Mucosa of rectum (tissue), 2 donors: ENCODE measurements at regions not wholly inside any gene's neighbourhood (a gene's known extent, or its start where the extent isn't known, plus 50 kb on each side); places are given as distances from the start of the nearest gene placed in this dataset.

Source experiments
- H3K27ac ChIP-seq, 2 donors: one replicate each; pipeline ENCODE4 v1.7.0; 2013; ENCODE audit warnings: inconsistent platforms in 2 of 2, low read depth in 2 of 2, low read length in 2 of 2
- H3K27me3 ChIP-seq, 2 donors: one replicate each; pipeline ENCODE4 v1.7.0; 2013; ENCODE audit warnings: low read length in 2 of 2; ENCODE audit not compliant: control insufficient read depth in 2 of 2, insufficient read depth in 2 of 2
- H3K36me3 ChIP-seq, 2 donors: one replicate each; pipeline ENCODE4 v1.7.0; 2013; ENCODE audit warnings: low read length in 2 of 2; ENCODE audit not compliant: control insufficient read depth in 2 of 2, insufficient read depth in 2 of 2
- H3K4me1 ChIP-seq, 2 donors: one replicate each; pipeline ENCODE4 v1.7.0; 2013; ENCODE audit warnings: low read length in 2 of 2, mild to moderate bottlenecking in 1 of 2; ENCODE audit not compliant: control insufficient read depth in 2 of 2, insufficient read depth in 2 of 2
- H3K4me3 ChIP-seq, 2 donors: one replicate each; pipeline ENCODE4 v1.7.0; 2013; ENCODE audit warnings: low read length in 2 of 2
- H3K9ac ChIP-seq, 2 donors: one replicate each; pipeline ENCODE4 v1.7.0; 2013; ENCODE audit warnings: low read length in 2 of 2, low read depth in 1 of 2, mild to moderate bottlenecking in 1 of 2
- H3K9me3 ChIP-seq, 2 donors: one replicate each; pipeline ENCODE4 v1.7.0; 2013; ENCODE audit warnings: low read length in 2 of 2; ENCODE audit not compliant: control insufficient read depth in 2 of 2
- donor health status: healthy.
- donor health status: Normal muscosa, but diverticular disease.

GRCh38 chr5:128775558-128775957 is 189.7 kb upstream of the SLC27A6 start:
- no peak overlapping the region for H3K9ac ChIP-seq
- H3K27ac ChIP-seq, result no peak overlapping the region
- H3K4me1 ChIP-seq, result no peaks in the 10 kb centered on the region
- no peaks in the 10 kb centered on the region for H3K27me3 ChIP-seq
- no peaks in the 10 kb centered on the region for H3K36me3 ChIP-seq
- H3K4me3 ChIP-seq, result no peak overlapping the region
- H3K9me3 ChIP-seq, result no peaks in the 10 kb centered on the region

GRCh38 chr5:128777052-128777451 is 188.2 kb upstream of the SLC27A6 start:
- Histone ChIP-seq H3K4me1 (no peaks in the 10 kb centered on the region), H3K9ac (no peak overlapping the region), H3K27ac (no peak overlapping the region), H3K27me3 (no peaks in the 10 kb centered on the region), H3K4me3 (no peak overlapping the region), H3K9me3 (no peaks in the 10 kb centered on the region), H3K36me3 (no peaks in the 10 kb centered on the region)

GRCh38 chr5:128778474-128778873 is 186.8 kb upstream of the SLC27A6 start:
- Histone ChIP-seq H3K4me1 (no peaks in the 10 kb centered on the region), H3K36me3 (no peaks in the 10 kb centered on the region), H3K27me3 (no peaks in the 10 kb centered on the region), H3K4me3 (no peak overlapping the region), H3K9me3 (no peaks in the 10 kb centered on the region), H3K9ac (no peak overlapping the region), H3K27ac (no peak overlapping the region)

GRCh38 chr5:128782446-128782845 is 182.8 kb upstream of the SLC27A6 start:
- Histone ChIP-seq H3K27me3 (no peaks in the 10 kb centered on the region), H3K36me3 (no peaks in the 10 kb centered on the region), H3K9ac (no peak overlapping the region), H3K4me3 (no peak overlapping the region), H3K27ac (no peak overlapping the region), H3K4me1 (no peaks in the 10 kb centered on the region), H3K9me3 (no peaks in the 10 kb centered on the region)

- H3K36me3 ChIP-seq, result no peaks in the 10 kb centered on the region
- H3K4me1 ChIP-seq, result no peaks in the 10 kb centered on the region
- no peak overlapping the region for H3K9ac ChIP-seq
- no peaks in the 10 kb centered on the region for H3K27me3 ChIP-seq
- no peak overlapping the region for H3K4me3 ChIP-seq
- no peak overlapping the region for H3K27ac ChIP-seq
- H3K9me3 ChIP-seq, result no peaks in the 10 kb centered on the region
Measured at GRCh38 chr5:128784726-128785125, 180.6 kb upstream of the SLC27A6 start.

GRCh38 chr5:128791312-128791711 is 174.0 kb upstream of the SLC27A6 start:
- Histone ChIP-seq H3K27me3 (no peaks in the 10 kb centered on the region), H3K36me3 (no peaks in the 10 kb centered on the region), H3K9ac (no peak overlapping the region), H3K4me1 (no peaks in the 10 kb centered on the region), H3K27ac (no peak overlapping the region), H3K9me3 (no peaks in the 10 kb centered on the region), H3K4me3 (no peak overlapping the region)

DNA sequence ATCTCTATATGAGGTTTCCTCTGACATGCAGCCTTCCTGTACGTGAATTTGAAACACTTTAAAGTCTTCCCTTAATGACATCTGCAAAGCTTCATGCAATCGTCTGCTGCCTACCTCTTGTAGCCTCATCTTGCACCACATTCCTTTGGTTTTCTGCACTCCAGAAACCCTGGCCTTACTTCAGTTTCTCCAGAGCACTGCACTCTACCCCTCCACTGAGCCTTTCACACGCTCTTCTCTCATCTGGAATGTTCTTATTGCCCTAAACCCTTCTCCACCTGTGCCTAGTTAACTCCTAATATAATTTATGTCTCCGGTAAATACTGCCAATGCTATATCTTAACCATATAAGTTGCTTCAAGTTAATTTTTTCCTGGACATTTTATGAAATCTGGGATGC is 168.8 kb upstream of the SLC27A6 start:
- no peaks in the 10 kb centered on the region for H3K9me3 ChIP-seq
- H3K27ac ChIP-seq, result no peak overlapping the region
- H3K36me3 ChIP-seq, result no peaks in the 10 kb centered on the region
- H3K4me3 ChIP-seq, result no peak overlapping the region
- no peak overlapping the region for H3K9ac ChIP-seq
- no peaks in the 10 kb centered on the region for H3K4me1 ChIP-seq
- no peaks in the 10 kb centered on the region for H3K27me3 ChIP-seq

GRCh38 chr5:128798871-128799270 is 166.4 kb upstream of the SLC27A6 start:
- no peaks in the 10 kb centered on the region for H3K36me3 ChIP-seq
- no peak overlapping the region for H3K27ac ChIP-seq
- H3K27me3 ChIP-seq, result no peaks in the 10 kb centered on the region
- no peaks in the 10 kb centered on the region for H3K9me3 ChIP-seq
- no peak overlapping the region for H3K4me3 ChIP-seq
- H3K9ac ChIP-seq, result no peak overlapping the region
- no peaks in the 10 kb centered on the region for H3K4me1 ChIP-seq

- Histone ChIP-seq H3K27ac (no peak overlapping the region), H3K4me1 (no peaks in the 10 kb centered on the region), H3K4me3 (no peak overlapping the region), H3K36me3 (no peaks in the 10 kb centered on the region), H3K27me3 (no peaks in the 10 kb centered on the region), H3K9me3 (no peaks in the 10 kb centered on the region), H3K9ac (no peak overlapping the region)
Measured at GRCh38 chr5:128799945-128800344, 165.3 kb upstream of the SLC27A6 start.

DNA sequence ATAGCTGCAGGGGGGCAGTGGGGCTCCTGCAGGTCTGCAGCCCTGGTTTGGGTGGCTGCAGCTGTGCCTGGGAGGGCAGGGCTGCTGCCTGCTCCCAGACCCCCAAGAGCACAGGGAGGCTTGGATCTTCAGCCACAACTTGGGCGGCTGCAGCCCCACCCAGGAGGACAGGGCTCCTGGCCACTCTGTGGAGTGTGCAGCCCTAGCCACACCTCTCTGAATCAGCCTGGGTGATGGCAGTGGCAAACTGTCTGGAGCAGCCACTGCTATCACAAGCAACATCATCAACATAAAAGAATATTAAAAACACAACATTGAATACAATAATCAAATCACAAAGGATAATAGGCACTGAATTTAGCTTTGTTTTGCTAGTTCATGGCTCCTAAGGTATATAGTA is 164.9 kb upstream of the SLC27A6 start:
- no peaks in the 10 kb centered on the region for H3K36me3 ChIP-seq
- no peak overlapping the region for H3K4me3 ChIP-seq
- H3K27ac ChIP-seq, result no peak overlapping the region
- H3K27me3 ChIP-seq, result no peaks in the 10 kb centered on the region
- H3K9ac ChIP-seq, result no peak overlapping the region
- no peaks in the 10 kb centered on the region for H3K9me3 ChIP-seq
- H3K4me1 ChIP-seq, result no peaks in the 10 kb centered on the region
